ENCODE measurements at regions not wholly inside any gene's neighbourhood (a gene's known extent, or its start where the extent isn't known, plus 50 kb on each side); places are given as distances from the start of the nearest gene placed in this dataset.

GRCh38 chr5:115738830-115739229, 77.6 kb downstream of the CDO1 start:
- TF ChIP-seq, protein P1, sequence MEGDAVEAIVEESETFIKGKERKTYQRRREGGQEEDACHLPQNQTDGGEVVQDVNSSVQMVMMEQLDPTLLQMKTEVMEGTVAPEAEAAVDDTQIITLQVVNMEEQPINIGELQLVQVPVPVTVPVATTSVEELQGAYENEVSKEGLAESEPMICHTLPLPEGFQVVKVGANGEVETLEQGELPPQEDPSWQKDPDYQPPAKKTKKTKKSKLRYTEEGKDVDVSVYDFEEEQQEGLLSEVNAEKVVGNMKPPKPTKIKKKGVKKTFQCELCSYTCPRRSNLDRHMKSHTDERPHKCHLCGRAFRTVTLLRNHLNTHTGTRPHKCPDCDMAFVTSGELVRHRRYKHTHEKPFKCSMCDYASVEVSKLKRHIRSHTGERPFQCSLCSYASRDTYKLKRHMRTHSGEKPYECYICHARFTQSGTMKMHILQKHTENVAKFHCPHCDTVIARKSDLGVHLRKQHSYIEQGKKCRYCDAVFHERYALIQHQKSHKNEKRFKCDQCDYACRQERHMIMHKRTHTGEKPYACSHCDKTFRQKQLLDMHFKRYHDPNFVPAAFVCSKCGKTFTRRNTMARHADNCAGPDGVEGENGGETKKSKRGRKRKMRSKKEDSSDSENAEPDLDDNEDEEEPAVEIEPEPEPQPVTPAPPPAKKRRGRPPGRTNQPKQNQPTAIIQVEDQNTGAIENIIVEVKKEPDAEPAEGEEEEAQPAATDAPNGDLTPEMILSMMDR (IDR thresholded peaks at IDR 0.05; ENCODE audit: low read depth, low read length): no peak
- no peak for TF ChIP-seq POLR2A (IDR thresholded peaks at IDR 0.05; ENCODE audit: extremely low read depth, insufficient read length)
